ENCODE measurements at regions not wholly inside any gene's neighbourhood (a gene's known extent, or its start where the extent isn't known, plus 50 kb on each side); places are given as distances from the start of the nearest gene placed in this dataset.

DNA sequence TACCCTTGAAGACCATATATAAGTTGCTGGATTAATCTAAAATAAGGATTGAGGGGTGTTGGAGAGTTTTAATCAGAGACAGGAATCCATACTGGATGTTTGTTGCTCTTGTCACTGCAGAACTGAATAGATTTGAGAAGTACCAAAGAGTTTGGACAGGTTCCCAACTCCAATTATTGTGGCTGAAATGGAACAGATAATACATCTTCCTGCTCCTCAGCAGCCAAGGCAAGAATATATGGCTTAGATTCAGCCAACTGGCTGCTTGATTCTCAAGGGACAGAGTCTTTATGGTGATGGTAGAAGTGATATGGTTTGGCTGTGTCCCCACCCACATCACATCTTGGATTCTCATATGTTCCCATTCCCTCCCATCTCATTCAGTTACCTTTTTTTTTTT is 97.0 kb upstream of the PDHA2 start:
- POLR2A ChIA-PET (ENCODE audit: partially characterized antibody): no interaction called here
- H3K36me3 ChIP-seq (ENCODE audit: control insufficient read depth in 2 of 4, insufficient read depth in 4 of 4, low read length in 3 of 4): no peaks in the 10 kb centered on the region; a peak in 1 of 8 replicates
- TF ChIP-seq SUZ12 (IDR thresholded peaks at IDR 0.05; ENCODE audit: low read length): no peak
- TF ChIP-seq RAD21 (IDR thresholded peaks at IDR 0.05 in 1 of 2, conservative IDR thresholded peaks at IDR 0.05 in 1 of 2; ENCODE audit: low read depth in 2 of 2, low read length in 2 of 2): no peak
- no peak for TF ChIP-seq FOSL1 (IDR thresholded peaks at IDR 0.05; ENCODE audit: insufficient read depth, low read depth, low read length)
- TF ChIP-seq EGR1 (IDR thresholded peaks at IDR 0.05; ENCODE audit: borderline replicate concordance, low read depth, low read length): no peak
- no peak for TF ChIP-seq ASH2L (IDR thresholded peaks at IDR 0.05; ENCODE audit: low read length)
- no peak for TF ChIP-seq CBX5 (IDR thresholded peaks at IDR 0.05; ENCODE audit: low read depth, low read length)
- TF ChIP-seq EZH2 (IDR thresholded peaks at IDR 0.05; ENCODE audit: low read depth, low read length, severe bottlenecking): no peak
- TF ChIP-seq ATF3 (IDR thresholded peaks at IDR 0.05; ENCODE audit: insufficient read depth, low read depth, low read length): no peak
- TF ChIP-seq RXRA (IDR thresholded peaks at IDR 0.05; ENCODE audit: insufficient read depth, low read depth, low read length): no peak
- TF ChIP-seq GABPA (IDR thresholded peaks at IDR 0.05; ENCODE audit: borderline replicate concordance, insufficient read depth, low read length): no peak

More for the DNA sequence above, 97.0 kb upstream of the PDHA2 start:
- no peaks in the 10 kb centered on the region for H4K20me1 ChIP-seq (replicated peaks in 1 of 2; ENCODE audit: control insufficient read depth in 1 of 2, insufficient read depth in 2 of 2, low read length in 2 of 2)
- peak overlapping the region; percentile 72 for H2BK120ac ChIP-seq (replicated peaks; ENCODE audit: low read depth, low read length)
- H2BK20ac ChIP-seq (ENCODE audit: low read length): no peak overlapping the region
- H3K56ac ChIP-seq (replicated peaks; ENCODE audit: insufficient read length, low read depth, low read length): peak overlapping the region; percentile 16
- no peak overlapping the region for H3K4me2 ChIP-seq (ENCODE audit: insufficient read depth in 1 of 2, low read depth in 2 of 2, low read length in 2 of 2)
- no peak overlapping the region for H2BK5ac ChIP-seq (ENCODE audit: low read depth, low read length)
- H3K4me1 ChIP-seq (replicated peaks in 1 of 4; ENCODE audit: control insufficient read depth in 3 of 4, insufficient read depth in 4 of 4, low read length in 3 of 4): peaks cover 0 to 12% (median 0%) of the 10 kb centered on the region in 4 experiments; a peak in 2 of 7 replicates
- H3K9ac ChIP-seq (replicated peaks in 1 of 4; ENCODE audit: extremely low read depth in 1 of 4, low read depth in 3 of 4, low read length in 3 of 4): no peak overlapping the region
- CTCF ChIA-PET (ENCODE audit: partially characterized antibody): no interaction called here
- no peak overlapping the region for H3K14ac ChIP-seq (ENCODE audit: insufficient read length)
- H3K9me3 ChIP-seq (ENCODE audit: insufficient read depth in 2 of 2, low read depth in 1 of 2, low read length in 1 of 2): peaks cover 14 to 18% of the 10 kb centered on the region in 2 experiments; a peak in 3 of 4 replicates
- H4K8ac ChIP-seq (ENCODE audit: extremely low read depth, insufficient read depth, low read length): no peak overlapping the region
- H3K23ac ChIP-seq (ENCODE audit: insufficient read length): no peak overlapping the region
- no peak overlapping the region for H4K91ac ChIP-seq (replicated peaks; ENCODE audit: insufficient read length, low read length)
- no peak overlapping the region for H4K5ac ChIP-seq (ENCODE audit: insufficient read length, low read depth, low read length)
- no peak overlapping the region for H3K18ac ChIP-seq (ENCODE audit: extremely low read depth, low read length)
- H2BK12ac ChIP-seq (ENCODE audit: low read depth, low read length): no peak overlapping the region
- H2BK15ac ChIP-seq (ENCODE audit: low read length): no peak overlapping the region
- no peak overlapping the region for H2AFZ ChIP-seq (ENCODE audit: low read length)
- FAIRE-seq (no peak), DNase-seq (ENCODE audit: low read depth in 1 of 2, low spot score in 2 of 2) (no peak)
- no peaks in the 10 kb centered on the region for H3K23me2 ChIP-seq (ENCODE audit: low read depth, low read length)
- H3K79me2 ChIP-seq (ENCODE audit: control insufficient read depth in 1 of 2, insufficient read depth in 2 of 2, low read length in 2 of 2): no peaks in the 10 kb centered on the region
- no peak overlapping the region for H2AK5ac ChIP-seq (ENCODE audit: low read depth, low read length)
- H3K4ac ChIP-seq (replicated peaks; ENCODE audit: insufficient read length, low read depth, low read length): peak overlapping the region; percentile 38
- H3K27ac ChIP-seq (ENCODE audit: low read depth, low read length): no peak overlapping the region
- H3K27me3 ChIP-seq (replicated peaks in 1 of 4; ENCODE audit: control insufficient read depth in 3 of 4, extremely low read depth in 1 of 4, insufficient read depth in 3 of 4, low read length in 3 of 4): no peaks in the 10 kb centered on the region
- no peak overlapping the region for H3K4me3 ChIP-seq (ENCODE audit: extremely low read depth in 1 of 4, insufficient read depth in 2 of 4, low read depth in 3 of 4, low read length in 4 of 4)
- no peaks in the 10 kb centered on the region for H3K79me1 ChIP-seq (ENCODE audit: low read depth, low read length)
